ENCODE measurements at regions not wholly inside any gene's neighbourhood (a gene's known extent, or its start where the extent isn't known, plus 50 kb on each side); places are given as distances from the start of the nearest gene placed in this dataset.
"Not testable (repeated sequence)": the region's sequence is repeated elsewhere in the genome, so short reads cannot be mapped to it uniquely, and the experiment has no call there.

GRCh38 chr10:28991333-28992270 lies 297.3 kb upstream of the LYZL1 start:
- DNase-seq (ENCODE audit: low read depth in 2 of 2) = no peak

DNA sequence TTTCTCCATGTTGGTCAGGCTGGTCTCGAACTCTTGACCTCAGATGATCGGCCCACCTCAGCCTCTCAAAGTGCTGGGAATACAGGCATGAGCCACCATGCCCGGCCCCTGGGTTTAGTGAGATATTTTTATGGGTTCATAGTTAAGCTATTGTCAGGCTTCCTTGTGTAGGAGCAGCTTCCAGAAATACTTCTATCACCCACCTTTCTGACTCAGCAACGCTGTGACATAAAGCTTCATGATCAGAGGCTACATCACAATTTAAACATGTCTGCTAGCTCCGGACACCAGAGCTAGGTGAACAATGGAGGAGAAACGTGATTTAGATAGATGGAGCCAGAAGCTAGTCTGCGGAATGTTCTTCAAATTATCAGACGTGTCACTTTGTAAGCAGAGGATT lies 295.8 kb upstream of the LYZL1 start:
- no peak for DNase-seq (ENCODE audit: low read depth in 2 of 2)

DNA sequence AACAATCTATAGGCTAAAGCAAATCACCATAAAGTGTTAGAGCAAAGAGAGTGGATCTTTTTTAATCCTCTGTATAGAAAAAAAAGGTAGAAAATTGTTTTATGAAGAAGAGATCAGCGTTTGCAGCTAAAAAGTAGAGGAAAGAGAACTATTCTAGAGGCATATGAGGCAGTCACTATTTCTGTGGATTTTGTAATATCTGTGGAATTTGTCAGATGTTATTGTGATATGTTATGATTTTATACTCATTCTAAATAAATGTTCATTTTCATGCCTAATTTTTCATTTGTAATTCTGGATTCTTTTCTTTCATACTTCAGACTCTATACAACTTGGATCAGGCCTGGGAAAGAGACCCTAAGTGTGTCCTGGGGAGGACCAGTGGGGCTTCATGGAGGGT lies 295.0 kb upstream of the LYZL1 start:
- DNase-seq (ENCODE audit: low read depth in 2 of 2) = no peak

GRCh38 chr10:28994802-28995201 lies 294.1 kb upstream of the LYZL1 start:
- DNase-seq (ENCODE audit: low read depth in 2 of 2) = not testable (repeated sequence)

- DNase-seq (ENCODE audit: low read depth in 2 of 2) = no peak
These were observed 293.4 kb upstream of the LYZL1 start for GRCh38 chr10:28995497-28995896.

DNA sequence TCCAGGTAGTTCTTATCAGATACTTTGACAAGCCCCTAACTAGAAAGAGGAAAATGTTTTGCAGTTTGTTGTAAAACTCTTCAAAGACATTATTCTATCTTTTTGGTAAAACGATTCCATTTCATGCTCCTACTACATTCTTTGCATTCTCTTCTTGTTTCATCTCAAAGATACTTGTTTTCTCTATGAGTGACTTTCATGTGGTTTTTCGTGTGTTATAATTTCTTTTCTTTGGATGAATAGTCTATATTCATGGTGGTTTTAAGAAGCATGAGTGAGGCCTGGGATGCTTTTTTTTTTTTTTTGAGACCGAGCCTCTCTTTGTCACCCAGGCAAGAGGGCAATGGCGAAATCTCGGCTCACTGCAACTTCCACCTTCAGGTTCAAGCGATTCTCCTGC lies 292.5 kb upstream of the LYZL1 start:
- no peak for DNase-seq (ENCODE audit: low read depth in 2 of 2)

GRCh38 chr10:28996947-28997551 lies 291.8 kb upstream of the LYZL1 start:
- no peak for DNase-seq (ENCODE audit: low read depth in 2 of 2)

DNA sequence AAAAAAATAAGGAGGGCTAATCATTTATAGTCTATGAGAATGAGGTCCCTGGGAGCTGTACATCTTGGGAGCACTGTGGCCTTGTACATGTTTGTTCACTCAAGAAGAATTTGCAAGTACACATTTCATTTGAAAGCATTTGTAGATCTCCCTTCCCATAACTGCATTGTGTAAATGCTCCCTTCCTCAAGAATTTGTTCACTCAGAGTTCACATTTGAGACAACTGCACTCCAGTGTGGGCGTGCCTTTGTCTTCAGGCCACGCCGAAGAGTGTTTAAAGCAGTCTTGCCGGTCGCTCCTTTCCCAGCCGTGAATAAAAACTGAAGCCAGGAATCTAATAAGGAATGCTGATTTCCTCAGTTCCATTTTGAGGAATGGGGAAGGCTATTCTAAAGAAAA lies 291.1 kb upstream of the LYZL1 start:
- DNase-seq (ENCODE audit: low read depth in 2 of 2) = no peak

DNA sequence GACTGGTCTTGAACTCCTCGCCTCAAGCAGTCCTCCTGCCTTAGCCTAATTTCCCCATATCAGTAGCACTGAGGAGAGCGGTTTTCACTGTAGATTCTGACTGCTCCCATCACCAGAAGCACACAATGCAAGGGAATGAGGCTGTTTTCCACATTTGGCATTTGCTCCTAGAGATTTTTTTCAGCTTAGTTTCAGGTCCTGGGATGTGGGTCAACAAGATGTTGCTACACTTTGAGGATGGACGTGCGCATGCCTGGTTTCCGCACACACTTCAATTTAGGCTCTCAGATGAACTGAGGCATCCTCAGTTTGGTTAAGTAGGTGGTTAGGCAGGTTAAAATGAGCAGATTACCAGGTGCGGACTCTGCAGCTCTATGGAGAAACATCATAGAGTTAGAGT lies 287.1 kb upstream of the LYZL1 start:
- DNase-seq (ENCODE audit: low read depth in 2 of 2) = no peak

DNA sequence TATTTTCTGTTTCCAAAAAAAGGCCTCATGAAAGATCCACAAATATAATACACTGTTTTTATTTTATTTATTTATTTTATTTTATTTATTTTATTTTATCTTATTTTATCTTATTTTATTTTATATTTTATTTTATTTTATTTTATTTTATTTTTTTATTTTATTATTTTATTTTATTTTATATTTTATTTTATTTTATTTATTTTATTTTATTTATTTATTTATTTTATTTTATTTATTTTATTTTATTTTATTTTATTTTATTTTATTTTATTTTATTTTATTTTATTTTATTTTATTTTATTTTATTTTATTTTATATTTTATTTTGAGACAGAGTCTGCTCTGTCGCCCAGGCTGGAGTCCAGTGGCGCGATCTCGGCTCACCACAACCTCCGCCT lies 285.9 kb upstream of the LYZL1 start:
- DNase-seq (ENCODE audit: low read depth in 2 of 2) = not testable (repeated sequence)

DNA sequence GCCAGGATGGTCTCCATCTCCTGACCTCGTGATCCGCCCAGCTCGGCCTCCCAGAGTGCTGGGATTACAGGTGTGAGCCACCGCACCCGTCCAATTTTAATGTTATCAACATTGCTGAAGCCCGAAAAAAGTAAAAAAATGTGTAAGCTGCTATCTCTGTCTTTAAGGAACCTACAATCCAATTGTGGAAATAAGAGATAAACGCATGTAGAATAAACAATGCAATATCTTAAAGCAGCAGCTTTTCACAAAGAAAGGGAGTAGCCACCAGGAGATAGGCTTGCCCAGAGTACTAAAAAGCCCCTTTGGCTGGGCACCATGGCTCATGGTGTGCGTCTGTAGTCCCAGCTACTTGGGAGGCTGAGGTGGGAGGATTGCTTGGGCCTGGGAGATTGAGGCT lies 282.9 kb upstream of the LYZL1 start:
- no peak for DNase-seq (ENCODE audit: low read depth in 2 of 2)

DNA sequence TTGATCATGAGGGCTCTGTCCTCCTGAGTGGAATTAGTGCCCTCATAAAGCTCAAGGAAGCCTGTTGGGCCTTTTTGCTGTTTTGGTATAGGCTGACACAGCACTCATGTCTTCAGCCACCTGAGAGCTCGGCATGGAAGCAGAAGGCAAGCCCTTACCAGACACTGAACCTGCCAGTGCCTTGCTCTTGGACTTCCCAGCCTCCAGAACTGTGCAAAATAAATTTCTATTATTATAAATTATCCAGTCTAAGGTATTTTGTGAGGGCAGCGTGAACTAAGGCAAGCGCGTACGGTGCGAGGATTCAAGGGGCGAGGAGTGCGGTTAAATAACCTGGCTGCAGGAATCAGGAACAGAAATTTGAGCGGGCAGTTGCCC lies 281.5 kb upstream of the LYZL1 start:
- DNase-seq (ENCODE audit: low read depth in 2 of 2) = no peak

GRCh38 chr10:29007748-29008610 lies 280.9 kb upstream of the LYZL1 start:
- no peak for DNase-seq (ENCODE audit: low read depth in 2 of 2)

DNA sequence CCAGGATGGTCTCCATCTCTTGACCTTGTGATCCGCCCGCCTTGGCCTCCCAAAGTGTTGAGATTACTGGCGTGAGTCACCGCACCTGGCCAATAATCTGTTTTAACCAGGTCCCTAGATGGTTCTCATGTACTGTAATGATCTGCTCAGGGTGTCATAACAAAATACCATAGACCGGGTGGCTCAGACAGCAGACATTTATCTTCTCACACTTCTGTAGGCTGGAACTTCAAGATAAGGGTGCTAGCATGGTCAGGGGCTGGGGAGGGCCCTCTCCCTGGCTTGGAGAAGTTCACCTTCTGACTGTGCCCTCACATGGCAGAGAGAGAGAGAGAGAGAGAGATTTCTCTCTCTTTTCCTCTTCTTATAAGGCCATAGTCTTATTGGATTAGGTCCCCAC lies 279.4 kb upstream of the LYZL1 start:
- no peak for DNase-seq (ENCODE audit: low read depth in 2 of 2)

- peak in 1 of 2 experiments; percentile 15 for DNase-seq (ENCODE audit: low read depth in 2 of 2)
These were observed 277.4 kb upstream of the LYZL1 start for GRCh38 chr10:29011516-29011915.

DNA sequence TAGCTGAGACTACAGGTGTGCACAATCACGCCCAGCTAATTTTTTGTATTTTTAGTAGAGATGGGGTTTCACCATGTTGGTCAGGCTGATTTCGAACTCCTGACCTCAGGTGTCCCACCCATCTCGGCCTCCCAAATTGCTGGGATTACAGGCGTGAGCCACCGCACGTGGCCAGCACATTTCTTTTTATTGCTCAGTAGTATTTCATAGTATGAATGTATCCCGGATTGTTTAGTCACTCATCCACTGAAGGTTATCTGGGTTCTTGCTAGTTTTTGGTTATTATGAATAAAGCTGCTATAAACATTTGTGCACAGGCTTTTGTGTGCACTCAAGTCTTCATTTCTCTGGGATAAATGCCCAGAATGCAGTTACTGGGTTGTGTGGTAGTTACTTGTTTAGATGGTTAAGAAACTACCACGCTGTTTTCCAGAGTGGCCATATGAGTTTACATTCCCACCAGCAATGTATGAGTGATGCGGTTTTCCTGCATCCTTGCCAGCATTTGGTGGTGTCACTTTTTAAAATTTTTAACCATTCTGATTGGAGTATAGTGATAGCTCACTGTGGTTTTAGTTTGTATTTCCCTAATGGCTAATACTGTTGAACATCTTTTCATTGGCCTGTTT lies 275.8 kb upstream of the LYZL1 start:
- no peak for DNase-seq (ENCODE audit: low read depth in 2 of 2)

DNA sequence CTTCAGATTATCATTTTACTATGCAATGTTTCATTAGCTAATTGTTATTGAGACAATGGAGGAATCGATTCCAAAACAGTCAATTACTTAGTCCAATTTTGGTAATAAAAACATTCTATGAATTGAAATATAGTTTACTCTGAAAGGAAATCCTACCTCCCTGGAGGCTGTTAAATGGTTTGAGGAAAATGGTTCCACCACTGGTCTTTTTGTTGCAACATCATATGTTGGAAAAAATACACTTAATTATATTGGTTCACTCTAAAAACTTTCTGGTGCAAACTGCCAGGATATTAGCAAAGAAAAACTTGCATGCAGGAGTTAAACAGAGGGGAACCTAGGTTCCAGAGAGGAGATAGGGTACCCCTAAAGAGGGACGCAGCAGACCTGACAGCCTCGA lies 267.3 kb upstream of the LYZL1 start:
- no peak for DNase-seq (ENCODE audit: low read depth in 2 of 2)

DNA sequence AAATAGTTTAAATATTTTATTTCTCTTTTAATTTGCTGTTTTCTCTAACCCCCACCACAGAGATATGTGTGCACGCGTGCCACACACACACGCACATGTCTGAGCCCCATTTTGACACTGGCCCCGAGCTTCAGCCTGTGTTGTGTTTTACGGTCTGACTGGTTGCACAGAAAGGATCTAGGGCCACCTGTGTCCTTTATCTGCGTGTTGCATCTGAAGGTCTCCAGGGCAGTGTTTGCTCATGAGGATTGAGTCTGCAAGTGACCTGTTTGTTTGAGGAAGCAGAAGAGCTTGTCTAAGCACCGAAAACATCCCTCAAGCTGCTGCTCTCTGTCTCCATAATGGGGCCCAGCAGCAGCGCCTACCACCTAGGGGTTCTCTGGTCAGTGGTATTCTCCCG lies 266.4 kb upstream of the LYZL1 start:
- no peak for DNase-seq (ENCODE audit: low read depth in 2 of 2)

GRCh38 chr10:29023678-29024077 lies 265.2 kb upstream of the LYZL1 start:
- no peak for DNase-seq (ENCODE audit: low read depth in 2 of 2)

DNA sequence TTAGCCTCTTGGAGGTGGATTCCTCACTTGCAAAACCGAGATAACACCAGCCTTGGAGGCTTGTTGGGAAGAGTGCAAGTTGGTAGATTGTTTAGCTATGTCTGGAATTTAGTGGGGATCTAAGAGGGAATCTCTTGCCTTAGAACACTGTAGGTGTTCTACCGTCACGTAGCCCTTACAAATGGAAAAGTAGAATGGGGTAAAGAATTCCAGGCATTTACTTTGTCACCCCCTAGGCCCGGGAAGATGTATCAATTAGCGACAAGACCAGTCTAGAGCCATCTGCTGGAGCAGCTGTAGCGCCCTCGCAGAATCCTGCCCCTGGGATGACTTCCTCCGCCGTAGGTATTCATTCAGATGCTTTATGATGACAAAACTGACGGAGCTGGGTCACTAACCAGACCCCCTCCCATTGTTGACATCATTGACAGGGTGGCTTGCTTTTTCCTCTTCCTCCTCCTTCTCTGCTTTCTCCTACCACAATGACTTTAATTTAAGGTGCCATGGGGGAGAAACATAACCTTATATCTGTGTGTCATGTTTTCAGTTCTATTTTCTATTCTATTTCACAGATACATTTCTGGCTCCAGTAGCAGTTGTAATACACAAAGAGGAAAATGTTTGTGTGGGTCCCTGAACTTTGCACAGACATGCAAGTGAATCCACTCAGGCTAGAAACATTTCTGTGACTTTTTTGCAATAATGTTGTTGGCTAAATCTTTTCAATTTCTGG lies 262.6 kb upstream of the LYZL1 start:
- no peak for DNase-seq (ENCODE audit: low read depth in 2 of 2)
